ENCODE measurements at regions not wholly inside any gene's neighbourhood (a gene's known extent, or its start where the extent isn't known, plus 50 kb on each side); places are given as distances from the start of the nearest gene placed in this dataset.

DNA sequence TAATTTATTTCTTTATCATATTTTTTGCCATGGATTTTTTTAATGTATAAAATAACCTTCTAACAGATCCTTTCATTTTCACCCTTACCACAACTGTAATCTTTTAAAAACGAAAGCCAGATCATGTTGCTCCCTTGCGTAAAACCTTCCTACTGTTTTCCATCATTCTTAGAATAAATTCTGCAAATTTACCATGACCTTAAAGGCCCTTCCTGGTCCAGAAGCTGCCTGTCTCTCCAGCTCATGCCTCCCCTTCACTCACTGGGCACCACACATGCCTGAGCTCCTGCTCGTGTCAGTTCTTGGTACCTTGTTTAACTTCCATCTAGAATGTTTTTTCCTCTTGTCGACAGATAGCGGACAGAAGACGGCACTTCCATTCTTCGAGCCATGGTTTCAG lies 245.0 kb upstream of the CDH5 start:
- TF ChIP-seq, protein P1, sequence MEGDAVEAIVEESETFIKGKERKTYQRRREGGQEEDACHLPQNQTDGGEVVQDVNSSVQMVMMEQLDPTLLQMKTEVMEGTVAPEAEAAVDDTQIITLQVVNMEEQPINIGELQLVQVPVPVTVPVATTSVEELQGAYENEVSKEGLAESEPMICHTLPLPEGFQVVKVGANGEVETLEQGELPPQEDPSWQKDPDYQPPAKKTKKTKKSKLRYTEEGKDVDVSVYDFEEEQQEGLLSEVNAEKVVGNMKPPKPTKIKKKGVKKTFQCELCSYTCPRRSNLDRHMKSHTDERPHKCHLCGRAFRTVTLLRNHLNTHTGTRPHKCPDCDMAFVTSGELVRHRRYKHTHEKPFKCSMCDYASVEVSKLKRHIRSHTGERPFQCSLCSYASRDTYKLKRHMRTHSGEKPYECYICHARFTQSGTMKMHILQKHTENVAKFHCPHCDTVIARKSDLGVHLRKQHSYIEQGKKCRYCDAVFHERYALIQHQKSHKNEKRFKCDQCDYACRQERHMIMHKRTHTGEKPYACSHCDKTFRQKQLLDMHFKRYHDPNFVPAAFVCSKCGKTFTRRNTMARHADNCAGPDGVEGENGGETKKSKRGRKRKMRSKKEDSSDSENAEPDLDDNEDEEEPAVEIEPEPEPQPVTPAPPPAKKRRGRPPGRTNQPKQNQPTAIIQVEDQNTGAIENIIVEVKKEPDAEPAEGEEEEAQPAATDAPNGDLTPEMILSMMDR (IDR thresholded peaks at IDR 0.05) = no peak
- no peak for TF ChIP-seq POLR2A (IDR thresholded peaks at IDR 0.05)
